ENCODE measurements at regions not wholly inside any gene's neighbourhood (a gene's known extent, or its start where the extent isn't known, plus 50 kb on each side); places are given as distances from the start of the nearest gene placed in this dataset.
"Not testable (repeated sequence)": the region's sequence is repeated elsewhere in the genome, so short reads cannot be mapped to it uniquely, and the experiment has no call there.

- in situ Hi-C loops (cut with HindIII; ENCODE audit: low sequenced_read_pairs): no loop called here
- no peak for DNase-seq (ENCODE audit: low spot score)
Measured at GRCh38 chr9:126159430-126160060, 167.1 kb upstream of the MVB12B start.

- in situ Hi-C loops (cut with HindIII; ENCODE audit: low sequenced_read_pairs): no loop called here
- no peak for DNase-seq (ENCODE audit: low spot score)
Measured at GRCh38 chr9:126160067-126160853, 166.4 kb upstream of the MVB12B start.

DNA sequence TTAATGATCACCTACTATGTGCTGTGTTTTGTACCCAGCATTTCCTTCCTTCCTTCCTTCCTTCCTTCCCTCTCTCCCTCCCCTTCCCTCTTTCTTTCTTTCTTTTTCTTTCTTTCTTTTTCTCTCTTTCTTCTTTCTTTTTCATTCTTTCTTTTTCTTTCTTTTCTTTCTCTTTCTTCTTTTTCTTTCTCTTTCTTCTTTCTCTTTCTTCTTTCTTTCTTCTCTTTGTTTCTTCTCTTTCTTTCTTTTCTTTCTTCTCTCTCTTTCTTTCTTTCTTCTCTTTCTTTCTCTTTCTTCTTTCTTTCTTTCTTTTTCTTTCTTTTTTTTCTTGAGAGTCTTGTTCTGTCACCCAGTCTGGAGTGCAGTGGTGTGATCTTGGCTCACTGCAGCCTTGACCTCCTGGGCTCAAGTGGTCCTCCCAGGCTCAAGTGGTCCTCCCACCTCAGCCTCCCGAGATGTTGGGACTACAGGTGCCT is 165.7 kb upstream of the MVB12B start:
- DNase-seq (ENCODE audit: low spot score): no peak
- in situ Hi-C loops (cut with HindIII; ENCODE audit: low sequenced_read_pairs): no loop called here

- DNase-seq (ENCODE audit: low spot score): no peak
- in situ Hi-C loops (cut with HindIII; ENCODE audit: low sequenced_read_pairs): no loop called here
Measured at GRCh38 chr9:126162611-126163381, 163.8 kb upstream of the MVB12B start.

- no peak for DNase-seq (ENCODE audit: low spot score)
- in situ Hi-C loops (cut with HindIII; ENCODE audit: low sequenced_read_pairs): no loop called here
Measured at GRCh38 chr9:126164796-126165525, 161.7 kb upstream of the MVB12B start.

DNA sequence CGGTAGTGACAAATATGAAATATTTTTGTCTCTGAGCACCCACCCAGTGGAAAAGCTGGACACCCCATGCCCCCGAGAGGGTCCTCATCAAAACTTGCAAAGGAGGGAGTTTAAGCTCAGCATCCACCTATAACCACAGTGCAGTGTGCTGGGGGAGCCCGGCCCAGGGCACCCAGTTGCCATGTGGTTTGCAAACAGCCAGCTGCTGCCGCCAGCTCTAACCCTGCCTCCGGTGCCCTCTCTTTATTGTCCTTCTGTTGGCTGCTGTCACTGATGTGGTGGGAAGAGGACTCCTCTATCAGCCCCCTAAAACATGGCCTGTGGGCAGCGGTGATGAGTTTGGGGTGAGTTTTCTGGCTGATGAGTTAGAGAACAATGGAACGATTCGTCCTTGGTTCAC is 160.9 kb upstream of the MVB12B start:
- no peak for DNase-seq (ENCODE audit: low spot score)
- in situ Hi-C loops (cut with HindIII; ENCODE audit: low sequenced_read_pairs): no loop called here

GRCh38 chr9:126166291-126166690 is 160.3 kb upstream of the MVB12B start:
- no peak for DNase-seq (ENCODE audit: low spot score)
- in situ Hi-C loops (cut with HindIII; ENCODE audit: low sequenced_read_pairs): no loop called here

DNA sequence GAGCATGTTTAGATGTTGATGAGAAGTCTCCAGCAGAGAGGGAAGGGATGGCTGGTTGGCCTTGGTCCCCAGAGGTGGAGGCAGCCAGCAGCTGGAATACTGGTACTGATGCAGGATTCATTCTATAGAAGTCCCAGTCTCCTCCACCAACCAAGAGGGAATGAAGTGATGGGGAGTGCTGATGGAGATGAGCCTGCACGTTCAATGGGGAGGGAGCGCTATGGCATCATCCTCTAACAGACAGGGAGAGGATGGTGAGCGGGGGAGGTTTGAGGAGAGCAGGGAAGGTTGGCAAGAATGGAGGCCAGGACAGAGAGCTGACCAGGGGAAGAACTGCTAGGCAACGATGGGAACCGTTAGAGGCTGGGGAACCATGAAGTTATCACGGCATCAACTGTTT is 159.8 kb upstream of the MVB12B start:
- no peak for DNase-seq (ENCODE audit: low spot score)
- in situ Hi-C loops (cut with HindIII; ENCODE audit: low sequenced_read_pairs): no loop called here

GRCh38 chr9:126169736-126170135 is 156.9 kb upstream of the MVB12B start:
- in situ Hi-C loops (cut with HindIII; ENCODE audit: low sequenced_read_pairs): no loop called here
- DNase-seq (ENCODE audit: low spot score): no peak

- in situ Hi-C loops (cut with HindIII; ENCODE audit: low sequenced_read_pairs): no loop called here
- no peak for DNase-seq (ENCODE audit: low spot score)
Measured at GRCh38 chr9:126170286-126170823, 156.3 kb upstream of the MVB12B start.

DNA sequence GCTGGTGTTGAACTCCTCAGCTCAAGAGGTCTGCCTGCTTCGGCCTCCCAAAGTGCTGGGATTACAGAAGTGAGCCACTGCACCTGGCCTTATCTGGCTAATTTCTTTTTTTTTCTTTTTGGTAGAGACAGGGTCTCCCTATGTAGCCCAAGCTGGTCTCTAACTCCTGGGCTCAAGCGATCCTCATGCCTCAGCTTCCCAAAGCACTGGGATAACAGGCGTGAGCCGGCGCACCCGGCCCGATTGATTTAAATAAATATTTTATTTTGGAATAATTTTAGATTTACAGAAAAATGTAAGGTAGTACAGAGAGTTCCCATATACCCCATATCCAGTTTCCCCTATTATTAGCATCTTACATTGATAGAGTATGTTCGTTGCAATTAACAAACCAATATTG is 155.0 kb upstream of the MVB12B start:
- DNase-seq (ENCODE audit: low spot score): no peak
- in situ Hi-C loops (cut with HindIII; ENCODE audit: low sequenced_read_pairs): no loop called here

DNA sequence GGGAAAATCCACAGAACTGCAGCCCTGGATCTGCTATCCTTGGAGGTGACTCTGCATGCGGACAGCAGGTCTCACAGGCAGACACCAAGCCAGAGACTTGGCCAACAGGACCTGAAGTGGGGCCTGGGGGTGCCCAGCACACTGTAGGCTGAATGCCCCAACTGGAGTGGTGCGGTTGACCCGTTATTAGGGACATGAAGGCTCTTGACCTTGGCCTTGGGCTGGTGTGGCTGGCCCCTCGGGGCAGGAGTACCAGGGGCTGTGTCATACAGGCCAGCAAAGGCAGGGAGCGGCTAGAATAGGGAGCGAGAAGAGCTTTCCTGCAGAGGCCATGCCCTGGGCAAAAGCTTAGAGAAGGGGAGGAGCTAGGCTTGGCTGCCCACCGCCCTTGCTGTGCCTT is 153.2 kb upstream of the MVB12B start:
- DNase-seq (ENCODE audit: low spot score): no peak
- in situ Hi-C loops (cut with HindIII; ENCODE audit: low sequenced_read_pairs): no loop called here

DNA sequence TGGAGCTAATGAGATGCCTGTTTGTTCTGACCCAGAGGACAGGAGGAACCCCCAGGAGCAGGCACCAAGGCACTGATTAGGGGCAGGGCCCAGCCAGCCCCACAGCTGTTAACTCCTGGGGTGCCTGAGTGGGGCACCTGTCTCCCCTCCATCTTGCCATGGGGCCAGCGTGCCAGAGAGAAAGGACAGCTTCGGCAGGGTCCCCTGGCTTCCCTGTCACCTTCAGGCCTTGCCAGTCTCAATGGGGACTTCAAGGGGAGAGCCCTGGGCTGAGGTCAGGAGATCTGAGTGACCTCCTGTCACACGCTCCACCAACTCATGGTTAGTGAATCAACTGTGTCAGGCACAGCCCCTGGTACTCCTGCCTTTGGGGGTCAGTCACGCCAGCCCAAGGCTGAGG is 152.7 kb upstream of the MVB12B start:
- in situ Hi-C loops (cut with HindIII; ENCODE audit: low sequenced_read_pairs): no loop called here
- no peak for DNase-seq (ENCODE audit: low spot score)

- no peak for DNase-seq (ENCODE audit: low spot score)
- in situ Hi-C loops (cut with HindIII; ENCODE audit: low sequenced_read_pairs): no loop called here
Measured at GRCh38 chr9:126183266-126183665, 143.4 kb upstream of the MVB12B start.

DNA sequence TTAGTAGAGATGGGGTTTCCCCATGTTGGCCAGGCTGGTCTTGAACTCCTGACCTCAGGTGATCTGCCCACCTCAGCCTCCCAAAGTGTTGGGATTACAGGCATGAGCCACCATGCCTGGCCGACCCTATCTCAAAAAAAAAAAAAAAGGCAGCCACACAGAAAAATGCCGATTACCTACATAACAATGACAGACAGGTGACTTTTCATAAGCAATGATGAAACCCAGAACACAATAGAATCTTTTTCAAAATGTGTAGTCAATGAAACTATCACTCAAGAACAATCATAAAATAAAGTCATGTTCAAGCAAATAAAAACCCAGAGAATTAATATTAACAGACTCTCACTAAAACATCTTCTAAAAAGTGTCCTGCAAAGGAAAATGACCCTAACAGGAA is 135.6 kb upstream of the MVB12B start:
- in situ Hi-C loops (cut with HindIII; ENCODE audit: low sequenced_read_pairs); DNase-seq (ENCODE audit: low spot score): not testable (repeated sequence)

DNA sequence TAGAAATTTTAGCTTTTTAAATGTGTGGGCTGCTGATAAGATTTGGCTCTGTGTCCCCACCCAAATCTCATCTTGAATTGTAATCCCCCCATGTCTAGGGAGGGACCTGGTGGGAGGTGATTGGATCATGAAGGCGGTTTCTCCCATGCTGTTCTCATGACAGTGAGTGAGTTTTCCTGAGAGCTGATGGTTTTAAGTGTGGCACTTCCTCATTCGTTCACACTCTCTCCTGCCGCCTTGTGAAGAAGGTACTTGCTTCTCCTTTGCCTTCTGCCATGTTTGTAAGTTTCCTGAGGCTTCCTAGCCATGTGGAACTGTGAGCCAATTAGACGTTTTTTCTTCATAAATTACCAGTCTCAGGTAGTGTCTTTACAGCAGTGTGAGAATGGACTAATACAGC is 127.8 kb upstream of the MVB12B start:
- no peak for DNase-seq (ENCODE audit: low spot score)
- in situ Hi-C loops (cut with HindIII; ENCODE audit: low sequenced_read_pairs): no loop called here

DNA sequence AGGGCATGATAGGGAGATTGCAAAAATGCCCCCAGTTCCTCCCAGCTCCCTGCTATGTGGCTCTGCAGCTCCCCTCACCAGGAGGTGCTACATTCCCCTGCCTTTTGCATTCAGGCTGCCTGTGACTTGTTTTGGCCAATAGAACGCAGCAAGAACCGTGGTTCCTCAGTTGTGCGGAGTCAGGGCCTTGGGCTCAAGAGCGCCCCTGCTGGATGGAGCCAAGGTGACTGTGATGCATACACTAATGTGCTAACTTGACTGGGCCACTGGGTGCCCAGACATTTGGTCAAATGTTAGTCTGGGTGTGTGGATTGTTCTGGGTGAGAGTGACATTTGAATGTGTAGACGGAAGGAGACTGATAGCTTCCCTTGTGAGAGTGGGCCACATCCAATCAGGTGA is 123.3 kb upstream of the MVB12B start:
- no peak for DNase-seq (ENCODE audit: low spot score)
- in situ Hi-C loops (cut with HindIII; ENCODE audit: low sequenced_read_pairs): no loop called here

- in situ Hi-C loops (cut with HindIII; ENCODE audit: low sequenced_read_pairs): no loop called here
- no peak for DNase-seq (ENCODE audit: low spot score)
Measured at GRCh38 chr9:126204197-126204596, 122.4 kb upstream of the MVB12B start.

DNA sequence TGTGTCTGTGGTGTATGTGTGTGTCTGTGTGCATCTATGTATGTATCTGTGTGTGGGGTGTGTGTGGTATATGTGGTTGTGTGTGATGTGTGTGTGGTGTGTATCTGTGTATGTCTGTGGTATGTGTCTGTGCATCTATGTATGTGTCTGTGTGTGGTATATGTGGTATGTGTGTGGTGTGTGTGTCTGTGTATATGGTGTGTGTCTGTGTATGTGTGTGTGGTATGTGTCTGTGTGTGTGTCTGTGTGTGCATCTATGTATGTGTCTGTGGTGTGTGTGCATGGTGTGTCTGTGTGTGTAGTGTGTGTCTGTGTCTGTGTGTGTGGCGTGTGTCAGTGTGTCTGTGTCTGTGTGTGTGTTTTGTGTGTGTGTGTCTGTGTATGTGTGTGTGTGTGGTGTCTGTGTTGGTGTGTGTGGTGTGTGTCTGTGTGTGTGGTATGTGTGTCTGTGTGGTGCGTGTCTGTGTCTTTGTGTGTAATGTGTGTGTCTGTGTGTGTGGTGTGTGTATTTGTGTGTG is 121.9 kb upstream of the MVB12B start:
- DNase-seq (ENCODE audit: low spot score): no peak
- in situ Hi-C loops (cut with HindIII; ENCODE audit: low sequenced_read_pairs): no loop called here

All from G401 (cell line).